ENCODE measurements at regions not wholly inside any gene's neighbourhood (a gene's known extent, or its start where the extent isn't known, plus 50 kb on each side); places are given as distances from the start of the nearest gene placed in this dataset.

- no peak overlapping the region for H3K27ac ChIP-seq (ENCODE audit: low read depth, low read length)
- H3K36me3 ChIP-seq (ENCODE audit: control insufficient read depth in 1 of 2, insufficient read depth in 2 of 2, low read length in 2 of 2): no peaks in the 10 kb centered on the region
- H2AK5ac ChIP-seq (ENCODE audit: low read length): no peak overlapping the region
- no peak overlapping the region for H4K12ac ChIP-seq (ENCODE audit: low read depth, low read length)
- no peak overlapping the region for H4K8ac ChIP-seq (ENCODE audit: low read depth, low read length)
- H2BK120ac ChIP-seq (ENCODE audit: insufficient read depth, low read length, poor library complexity): no peak overlapping the region
- no peak overlapping the region for H2AFZ ChIP-seq (ENCODE audit: insufficient read depth, low read length, poor library complexity)
- no peak overlapping the region for H3K4ac ChIP-seq (ENCODE audit: low read depth, low read length)
- H3K4me3 ChIP-seq (ENCODE audit: low read depth, low read length): no peak overlapping the region
- H4K91ac ChIP-seq (ENCODE audit: low read depth, low read length): no peak overlapping the region
- no peaks in the 10 kb centered on the region for H3K79me1 ChIP-seq (ENCODE audit: low read length)
- H3K4me2 ChIP-seq (ENCODE audit: low read length): no peak overlapping the region
- no peak for DNase-seq
- H3K79me2 ChIP-seq (ENCODE audit: control insufficient read depth, insufficient read depth, low read length, poor library complexity): no peaks in the 10 kb centered on the region
- H3K27me3 ChIP-seq (ENCODE audit: insufficient read depth, low read length): no peaks in the 10 kb centered on the region
- H3K9me3 ChIP-seq (ENCODE audit: insufficient read depth, low read depth, low read length): no peaks in the 10 kb centered on the region
- no peak overlapping the region for H3K23ac ChIP-seq (ENCODE audit: low read length)
- no peak overlapping the region for H3K9ac ChIP-seq (ENCODE audit: low read length)
- no peak overlapping the region for H3K18ac ChIP-seq (ENCODE audit: low read length)
- no peak overlapping the region for H3K14ac ChIP-seq (ENCODE audit: low read length)
- no peak overlapping the region for H2BK5ac ChIP-seq (ENCODE audit: low read depth, low read length, poor library complexity)
- no peaks in the 10 kb centered on the region for H3K4me1 ChIP-seq (ENCODE audit: control insufficient read depth in 1 of 2, insufficient read depth in 2 of 2, low read length in 2 of 2)
- no peak overlapping the region for H2BK12ac ChIP-seq (ENCODE audit: low read length)
- no CpG with 5 or more reads among the region's 1 CpG for WGBS (ENCODE audit: extremely low coverage, insufficient coverage, insufficient read length)
Observed at GRCh38 chr10:56142092-56142728, 218.8 kb downstream of the ZWINT start.

- Histone ChIP-seq H3K9ac (ENCODE audit: low read length) (no peak overlapping the region), H3K23ac (ENCODE audit: low read length) (no peak overlapping the region), H2BK5ac (ENCODE audit: low read depth, low read length, poor library complexity) (no peak overlapping the region), H3K9me3 (ENCODE audit: insufficient read depth, low read depth, low read length) (no peaks in the 10 kb centered on the region), H4K91ac (ENCODE audit: low read depth, low read length) (no peak overlapping the region), H3K27me3 (ENCODE audit: insufficient read depth, low read length) (no peaks in the 10 kb centered on the region), H2AFZ (ENCODE audit: insufficient read depth, low read length, poor library complexity) (no peak overlapping the region), H3K14ac (ENCODE audit: low read length) (no peak overlapping the region), H3K79me2 (ENCODE audit: control insufficient read depth, insufficient read depth, low read length, poor library complexity) (no peaks in the 10 kb centered on the region), H2BK120ac (ENCODE audit: insufficient read depth, low read length, poor library complexity) (no peak overlapping the region), H2AK5ac (ENCODE audit: low read length) (no peak overlapping the region), H4K8ac (ENCODE audit: low read depth, low read length) (no peak overlapping the region), H3K18ac (ENCODE audit: low read length) (no peak overlapping the region), H2BK12ac (ENCODE audit: low read length) (no peak overlapping the region), H3K4me1 (ENCODE audit: control insufficient read depth in 1 of 2, insufficient read depth in 2 of 2, low read length in 2 of 2) (no peaks in the 10 kb centered on the region), H3K36me3 (ENCODE audit: control insufficient read depth in 1 of 2, insufficient read depth in 2 of 2, low read length in 2 of 2) (no peaks in the 10 kb centered on the region), H3K27ac (ENCODE audit: low read depth, low read length) (no peak overlapping the region), H3K79me1 (ENCODE audit: low read length) (no peaks in the 10 kb centered on the region), H3K4ac (ENCODE audit: low read depth, low read length) (no peak overlapping the region), H3K4me3 (ENCODE audit: low read depth, low read length) (no peak overlapping the region), H4K12ac (ENCODE audit: low read depth, low read length) (no peak overlapping the region), H3K4me2 (ENCODE audit: low read length) (no peak overlapping the region)
- whole genome bisulfite sequencing (ENCODE audit: extremely low coverage, insufficient coverage, insufficient read length): no CpG with 5 or more reads among the region's 4 CpGs
- no peak for DNase-seq
Observed at GRCh38 chr10:56139405-56139804, 221.7 kb downstream of the ZWINT start.

- Histone ChIP-seq H2BK12ac (ENCODE audit: low read length) (no peak overlapping the region), H3K79me1 (ENCODE audit: low read length) (no peaks in the 10 kb centered on the region), H3K18ac (ENCODE audit: low read length) (no peak overlapping the region), H3K36me3 (ENCODE audit: control insufficient read depth in 1 of 2, insufficient read depth in 2 of 2, low read length in 2 of 2) (no peaks in the 10 kb centered on the region), H3K23ac (ENCODE audit: low read length) (no peak overlapping the region), H3K9me3 (ENCODE audit: insufficient read depth, low read depth, low read length) (no peaks in the 10 kb centered on the region), H3K9ac (ENCODE audit: low read length) (no peak overlapping the region), H2BK5ac (ENCODE audit: low read depth, low read length, poor library complexity) (no peak overlapping the region), H3K4me2 (ENCODE audit: low read length) (no peak overlapping the region), H2AFZ (ENCODE audit: insufficient read depth, low read length, poor library complexity) (no peak overlapping the region), H4K12ac (ENCODE audit: low read depth, low read length) (no peak overlapping the region), H3K4me1 (ENCODE audit: control insufficient read depth in 1 of 2, insufficient read depth in 2 of 2, low read length in 2 of 2) (no peaks in the 10 kb centered on the region), H3K14ac (ENCODE audit: low read length) (no peak overlapping the region), H2BK120ac (ENCODE audit: insufficient read depth, low read length, poor library complexity) (no peak overlapping the region), H3K79me2 (ENCODE audit: control insufficient read depth, insufficient read depth, low read length, poor library complexity) (no peaks in the 10 kb centered on the region), H3K4ac (ENCODE audit: low read depth, low read length) (no peak overlapping the region), H3K4me3 (ENCODE audit: low read depth, low read length) (no peak overlapping the region), H3K27ac (ENCODE audit: low read depth, low read length) (no peak overlapping the region), H4K91ac (ENCODE audit: low read depth, low read length) (no peak overlapping the region), H2AK5ac (ENCODE audit: low read length) (no peak overlapping the region), H4K8ac (ENCODE audit: low read depth, low read length) (no peak overlapping the region), H3K27me3 (ENCODE audit: insufficient read depth, low read length) (no peaks in the 10 kb centered on the region)
- no peak for DNase-seq
- no CpG with 5 or more reads among the region's 4 CpGs for WGBS (ENCODE audit: extremely low coverage, insufficient coverage, insufficient read length)
Observed at GRCh38 chr10:56135828-56136227, 225.2 kb downstream of the ZWINT start.

GRCh38 chr10:56123247-56123646 is 237.8 kb downstream of the ZWINT start:
- H4K12ac ChIP-seq (ENCODE audit: low read depth, low read length): no peak overlapping the region
- no peak overlapping the region for H3K9ac ChIP-seq (ENCODE audit: low read length)
- H2AFZ ChIP-seq (ENCODE audit: insufficient read depth, low read length, poor library complexity): no peak overlapping the region
- no peak overlapping the region for H3K4ac ChIP-seq (ENCODE audit: low read depth, low read length)
- H3K36me3 ChIP-seq (ENCODE audit: control insufficient read depth in 1 of 2, insufficient read depth in 2 of 2, low read length in 2 of 2): no peaks in the 10 kb centered on the region
- H2AK5ac ChIP-seq (ENCODE audit: low read length): no peak overlapping the region
- no peak overlapping the region for H3K14ac ChIP-seq (ENCODE audit: low read length)
- no peak overlapping the region for H3K4me2 ChIP-seq (ENCODE audit: low read length)
- no peak overlapping the region for H2BK12ac ChIP-seq (ENCODE audit: low read length)
- no peak overlapping the region for H3K23ac ChIP-seq (ENCODE audit: low read length)
- H3K79me2 ChIP-seq (ENCODE audit: control insufficient read depth, insufficient read depth, low read length, poor library complexity): no peaks in the 10 kb centered on the region
- no peak overlapping the region for H2BK5ac ChIP-seq (ENCODE audit: low read depth, low read length, poor library complexity)
- no peaks in the 10 kb centered on the region for H3K4me1 ChIP-seq (ENCODE audit: control insufficient read depth in 1 of 2, insufficient read depth in 2 of 2, low read length in 2 of 2)
- H4K8ac ChIP-seq (ENCODE audit: low read depth, low read length): no peak overlapping the region
- H3K27me3 ChIP-seq (ENCODE audit: insufficient read depth, low read length): no peaks in the 10 kb centered on the region
- WGBS (ENCODE audit: extremely low coverage, insufficient coverage, insufficient read length): no CpG with 5 or more reads among the region's 1 CpG
- no peak overlapping the region for H4K91ac ChIP-seq (ENCODE audit: low read depth, low read length)
- H3K27ac ChIP-seq (ENCODE audit: low read depth, low read length): no peak overlapping the region
- H3K79me1 ChIP-seq (ENCODE audit: low read length): no peaks in the 10 kb centered on the region
- no peak overlapping the region for H3K18ac ChIP-seq (ENCODE audit: low read length)
- no peaks in the 10 kb centered on the region for H3K9me3 ChIP-seq (ENCODE audit: insufficient read depth, low read depth, low read length)
- H2BK120ac ChIP-seq (ENCODE audit: insufficient read depth, low read length, poor library complexity): no peak overlapping the region
- no peak for DNase-seq
- no peak overlapping the region for H3K4me3 ChIP-seq (ENCODE audit: low read depth, low read length)

Measured in trophoblast cell (in vitro differentiated cells and primary cell).